ENCODE measurements at regions not wholly inside any gene's neighbourhood (a gene's known extent, or its start where the extent isn't known, plus 50 kb on each side); places are given as distances from the start of the nearest gene placed in this dataset.
"Not testable (repeated sequence)": the region's sequence is repeated elsewhere in the genome, so short reads cannot be mapped to it uniquely, and the experiment has no call there.

DNA sequence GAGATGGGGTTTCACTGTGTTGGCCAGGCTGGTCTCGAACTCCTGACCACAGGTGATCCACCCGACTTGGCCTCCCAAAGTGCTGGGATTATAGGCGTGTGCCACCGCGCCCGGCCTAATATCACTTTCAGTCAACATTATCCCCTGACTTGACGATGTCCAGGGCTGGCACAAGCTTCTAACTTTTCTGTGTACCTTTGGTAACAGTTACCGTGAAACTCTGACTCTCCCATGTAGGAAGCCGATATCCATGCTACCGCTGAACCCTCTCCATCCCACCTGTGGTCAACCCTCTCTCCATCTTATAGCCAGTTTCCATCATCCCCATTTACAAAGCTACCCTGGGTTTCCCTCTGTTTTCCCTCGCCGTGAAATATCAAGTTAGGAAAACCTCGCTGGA lies 77.5 kb downstream of the CRLF2 start:
- Mint-ChIP-seq H3K36me3 (ENCODE audit: unreplicated experiment) (peaks cover 6% of the 10 kb centered on the region), H3K4me1 (ENCODE audit: low read depth, unreplicated experiment) (no peaks in the 10 kb centered on the region), H3K27me3 (ENCODE audit: unreplicated experiment) (peaks cover 8% of the 10 kb centered on the region), H3K27ac (ENCODE audit: unreplicated experiment) (no peak overlapping the region), H3K4me3 (ENCODE audit: unreplicated experiment) (no peak overlapping the region), H3K9me3 (ENCODE audit: unreplicated experiment) (peaks cover 4% of the 10 kb centered on the region)
- no peak for DNase-seq
- no peak for TF ChIP-seq CTCF (IDR thresholded peaks at IDR 0.05; ENCODE audit: partially characterized antibody, unreplicated experiment)

- Mint-ChIP-seq H3K36me3 (ENCODE audit: unreplicated experiment) (peaks cover 6% of the 10 kb centered on the region), H3K4me3 (ENCODE audit: unreplicated experiment) (no peak overlapping the region), H3K27me3 (ENCODE audit: unreplicated experiment) (peaks cover 6% of the 10 kb centered on the region), H3K4me1 (ENCODE audit: low read depth, unreplicated experiment) (no peaks in the 10 kb centered on the region), H3K9me3 (ENCODE audit: unreplicated experiment) (peaks cover 4% of the 10 kb centered on the region), H3K27ac (ENCODE audit: unreplicated experiment) (no peak overlapping the region)
- no peak for DNase-seq
- no peak for TF ChIP-seq CTCF (IDR thresholded peaks at IDR 0.05; ENCODE audit: partially characterized antibody, unreplicated experiment)
These were observed 78.3 kb downstream of the CRLF2 start for GRCh38 chrX:1134156-1134555.

GRCh38 chrX:1126738-1127137 lies 85.7 kb downstream of the CRLF2 start:
- no peak for DNase-seq
- H3K4me3 Mint-ChIP-seq (ENCODE audit: unreplicated experiment): no peak overlapping the region
- H3K36me3 Mint-ChIP-seq (ENCODE audit: unreplicated experiment): peaks cover 10% of the 10 kb centered on the region
- H3K4me1 Mint-ChIP-seq (ENCODE audit: low read depth, unreplicated experiment): peaks cover 8% of the 10 kb centered on the region
- peaks cover 11% of the 10 kb centered on the region for H3K9me3 Mint-ChIP-seq (ENCODE audit: unreplicated experiment)
- H3K27ac Mint-ChIP-seq (ENCODE audit: unreplicated experiment): peak overlapping the region; percentile 83
- TF ChIP-seq CTCF (IDR thresholded peaks at IDR 0.05; ENCODE audit: partially characterized antibody, unreplicated experiment): no peak
- H3K27me3 Mint-ChIP-seq (ENCODE audit: unreplicated experiment): peaks cover 13% of the 10 kb centered on the region

DNA sequence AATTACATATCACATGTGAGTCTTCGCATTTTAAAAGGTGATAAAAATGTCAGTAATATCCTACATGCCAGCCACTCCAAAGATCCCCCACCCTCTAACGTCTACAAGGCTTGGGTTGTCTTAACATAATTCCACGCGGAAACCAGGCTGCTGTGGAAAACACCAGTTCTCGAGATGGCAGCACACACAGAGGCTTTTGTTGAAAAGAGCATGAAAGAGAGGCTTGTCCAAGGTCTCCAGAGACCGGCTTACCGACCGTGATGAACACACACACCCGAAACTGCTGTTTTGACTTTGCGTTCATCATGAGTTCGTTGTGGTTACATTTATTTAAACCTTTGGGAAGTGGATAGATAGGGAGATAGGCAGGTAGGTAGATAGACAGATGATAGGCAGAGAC lies 87.9 kb downstream of the CRLF2 start:
- Mint-ChIP-seq H3K4me1 (ENCODE audit: low read depth, unreplicated experiment) (peaks cover 8% of the 10 kb centered on the region), H3K36me3 (ENCODE audit: unreplicated experiment) (peaks cover 10% of the 10 kb centered on the region), H3K9me3 (ENCODE audit: unreplicated experiment) (peaks cover 11% of the 10 kb centered on the region), H3K27me3 (ENCODE audit: unreplicated experiment) (peaks cover 13% of the 10 kb centered on the region), H3K27ac (ENCODE audit: unreplicated experiment) (no peak overlapping the region), H3K4me3 (ENCODE audit: unreplicated experiment) (no peak overlapping the region)
- DNase-seq: no peak
- TF ChIP-seq CTCF (IDR thresholded peaks at IDR 0.05; ENCODE audit: partially characterized antibody, unreplicated experiment): no peak

DNA sequence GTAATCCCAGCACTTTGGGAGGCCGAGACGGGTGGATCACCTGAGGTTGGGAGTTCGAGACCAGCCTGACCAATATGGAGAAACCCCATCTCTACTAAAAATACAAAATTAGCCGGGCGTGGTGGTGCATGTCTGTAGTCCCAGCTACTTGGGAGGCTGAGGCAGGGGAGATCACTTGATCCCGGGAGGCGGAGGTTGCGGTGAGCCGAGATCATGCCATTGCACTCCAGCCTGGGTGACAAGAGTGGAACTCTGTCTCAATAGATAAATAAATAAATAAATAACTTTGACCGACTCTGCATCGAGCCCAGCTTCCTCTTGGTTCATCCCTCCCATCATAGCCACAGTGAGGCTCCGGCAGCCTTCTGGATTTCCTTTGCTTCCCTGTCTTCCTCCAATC lies 89.6 kb downstream of the CRLF2 start:
- H3K4me1 Mint-ChIP-seq (ENCODE audit: low read depth, unreplicated experiment); DNase-seq; H3K27ac Mint-ChIP-seq (ENCODE audit: unreplicated experiment); H3K4me3 Mint-ChIP-seq (ENCODE audit: unreplicated experiment); H3K36me3 Mint-ChIP-seq (ENCODE audit: unreplicated experiment): not testable (repeated sequence)
- Mint-ChIP-seq H3K27me3 (ENCODE audit: unreplicated experiment) (peaks cover 13% of the 10 kb centered on the region), H3K9me3 (ENCODE audit: unreplicated experiment) (peaks cover 11% of the 10 kb centered on the region)

GRCh38 chrX:1119275-1119674 lies 93.2 kb downstream of the CRLF2 start:
- Mint-ChIP-seq H3K4me3 (ENCODE audit: unreplicated experiment) (no peak overlapping the region), H3K36me3 (ENCODE audit: unreplicated experiment) (no peaks in the 10 kb centered on the region), H3K27ac (ENCODE audit: unreplicated experiment) (no peak overlapping the region), H3K27me3 (ENCODE audit: unreplicated experiment) (no peaks in the 10 kb centered on the region), H3K4me1 (ENCODE audit: low read depth, unreplicated experiment) (peaks cover 3% of the 10 kb centered on the region), H3K9me3 (ENCODE audit: unreplicated experiment) (no peaks in the 10 kb centered on the region)
- no peak for DNase-seq
- TF ChIP-seq CTCF (IDR thresholded peaks at IDR 0.05; ENCODE audit: partially characterized antibody, unreplicated experiment): no peak

All from glutamatergic neuron (in vitro differentiated cells).